ENCODE measurements at regions not wholly inside any gene's neighbourhood (a gene's known extent, or its start where the extent isn't known, plus 50 kb on each side); places are given as distances from the start of the nearest gene placed in this dataset.

GRCh38 chr16:86257546-86257945 lies 252.8 kb upstream of the FOXF1 start:
- Histone ChIP-seq H3K4me2 (replicated peaks; ENCODE audit: extremely low read depth, low read length, poor library complexity, severe bottlenecking) (no peak overlapping the region), H3K4me1 (ENCODE audit: control insufficient read depth in 1 of 2, insufficient read depth in 2 of 2, low read length in 2 of 2) (no peaks in the 10 kb centered on the region), H2AFZ (ENCODE audit: insufficient read depth, low read depth, low read length, poor library complexity, severe bottlenecking) (no peak overlapping the region), H3K9me3 (replicated peaks in 1 of 2; ENCODE audit: control insufficient read depth in 1 of 2, insufficient read depth in 1 of 2, low read length in 2 of 2) (peaks cover 0 to 8% of the 10 kb centered on the region in 2 donors), H3K27ac (ENCODE audit: low read depth in 1 of 2, low read length in 2 of 2) (no peak overlapping the region), H3K4me3 (replicated peaks in 1 of 3; ENCODE audit: low read depth in 2 of 3, low read length in 3 of 3) (no peak overlapping the region), H3K79me2 (ENCODE audit: insufficient read depth, low read length) (no peaks in the 10 kb centered on the region), H3K9ac (ENCODE audit: insufficient read depth, low read length, poor library complexity, severe bottlenecking) (no peak overlapping the region), H3K36me3 (replicated peaks in 1 of 2; ENCODE audit: control insufficient read depth in 1 of 2, insufficient read depth in 2 of 2, low read length in 2 of 2) (no peaks in the 10 kb centered on the region), H4K20me1 (ENCODE audit: insufficient read depth, low read length) (no peaks in the 10 kb centered on the region), H3K27me3 (ENCODE audit: control insufficient read depth in 2 of 2, insufficient read depth in 2 of 2, low read length in 2 of 2) (peaks cover 0 to 2% of the 10 kb centered on the region in 2 donors)
- no peaks in the 10 kb centered on the region for H3K36me3 Mint-ChIP-seq
- DNase-seq, result no peak
- no peak overlapping the region for H3K4me3 Mint-ChIP-seq
- WGBS (ENCODE audit: insufficient coverage), result 68% methylated on average over 4 of the region's 5 CpGs
- no peak for TF ChIP-seq CTCF (IDR thresholded peaks at IDR 0.05)
- intact Hi-C loops (cut with micrococcal nuclease), result no loop called here
- H3K9me3 Mint-ChIP-seq, result peaks cover 3 to 19% (median 16%) of the 10 kb centered on the region in 7 donors
- peaks cover 2 to 16% (median 6%) of the 10 kb centered on the region in 3 donors for H3K27me3 Mint-ChIP-seq (ENCODE audit: low read depth in 3 of 3)
- no peak overlapping the region for H3K27ac Mint-ChIP-seq
- no peaks in the 10 kb centered on the region for H3K4me1 Mint-ChIP-seq

- Mint-ChIP-seq H3K4me1 (no peaks in the 10 kb centered on the region), H3K36me3 (no peaks in the 10 kb centered on the region), H3K9me3 (peaks cover 3 to 19% (median 16%) of the 10 kb centered on the region in 7 donors), H3K27ac (no peak overlapping the region), H3K4me3 (no peak overlapping the region), H3K27me3 (ENCODE audit: low read depth in 3 of 3) (peaks cover 2 to 16% (median 6%) of the 10 kb centered on the region in 3 donors)
- no peak for TF ChIP-seq CTCF (IDR thresholded peaks at IDR 0.05)
- no CpG with 5 or more reads among the region's 3 CpGs for WGBS (ENCODE audit: insufficient coverage)
- H3K27ac ChIP-seq (ENCODE audit: low read depth in 1 of 2, low read length in 2 of 2), result no peak overlapping the region
- H3K9me3 ChIP-seq (replicated peaks in 1 of 2; ENCODE audit: control insufficient read depth in 1 of 2, insufficient read depth in 1 of 2, low read length in 2 of 2), result peaks cover 0 to 8% of the 10 kb centered on the region in 2 donors
- H4K20me1 ChIP-seq (ENCODE audit: insufficient read depth, low read length), result no peaks in the 10 kb centered on the region
- no peak overlapping the region for H3K4me3 ChIP-seq (replicated peaks in 1 of 3; ENCODE audit: low read depth in 2 of 3, low read length in 3 of 3)
- DNase-seq, result no peak
- H3K27me3 ChIP-seq (ENCODE audit: control insufficient read depth in 2 of 2, insufficient read depth in 2 of 2, low read length in 2 of 2), result peaks cover 0 to 2% of the 10 kb centered on the region in 2 donors
- H3K9ac ChIP-seq (ENCODE audit: insufficient read depth, low read length, poor library complexity, severe bottlenecking), result no peak overlapping the region
- no peaks in the 10 kb centered on the region for H3K36me3 ChIP-seq (replicated peaks in 1 of 2; ENCODE audit: control insufficient read depth in 1 of 2, insufficient read depth in 2 of 2, low read length in 2 of 2)
- intact Hi-C loops (cut with micrococcal nuclease), result no loop called here
- H3K4me2 ChIP-seq (replicated peaks; ENCODE audit: extremely low read depth, low read length, poor library complexity, severe bottlenecking), result no peak overlapping the region
- H3K4me1 ChIP-seq (ENCODE audit: control insufficient read depth in 1 of 2, insufficient read depth in 2 of 2, low read length in 2 of 2), result no peaks in the 10 kb centered on the region
- H3K79me2 ChIP-seq (ENCODE audit: insufficient read depth, low read length), result no peaks in the 10 kb centered on the region
- no peak overlapping the region for H2AFZ ChIP-seq (ENCODE audit: insufficient read depth, low read depth, low read length, poor library complexity, severe bottlenecking)
Observed at GRCh38 chr16:86258713-86259112, 251.6 kb upstream of the FOXF1 start.
